Endothelial cell of umbilical vein (primary cell): ENCODE measurements at regions not wholly inside any gene's neighbourhood (a gene's known extent, or its start where the extent isn't known, plus 50 kb on each side); places are given as distances from the start of the nearest gene placed in this dataset.
A peak's percentile ranks its signal among the peaks of the same experiment; 100 is the strongest.

Experiments used
- BruUV-seq: library from RNA; stranded (reverse); fragments of 400-500 nt; replicated peaks from 2 replicates; lab custom pipeline; 2021; lab: Mats Ljungman, UMichigan
- CTCF ChIA-PET: fragments of 300-600, 350-600 bp; sonication (Branson Sonifier 250); formaldehyde crosslinking; loops from one replicate; lab custom pipeline; 2021; ENCODE audit warnings: antibody characterized with exemption, inconsistent platforms; lab: Charles Lee
- POLR2A ChIA-PET: fragments of 300-600, 350-600 bp; sonication (Branson Sonifier 250); formaldehyde crosslinking; loops from one replicate; lab custom pipeline; 2021; ENCODE audit warnings: antibody characterized with exemption, inconsistent platforms; lab: Charles Lee
- DNase-seq: peaks from one replicate; pipeline ENCODE4 v3.0.0-alpha.2; 2011; ENCODE audit warnings: low read depth, low spot score
- FAIRE-seq: peaks from 2 replicates; lab custom pipeline; 2011; peaks lifted over from hg19 to GRCh38; lab: Jason Lieb, UNC
- H2AFZ ChIP-seq: 2 replicates; pipeline ENCODE4 v1.6.0; 2012; ENCODE audit warnings: low read depth, low read length, control low read depth, inconsistent platforms
- H3K27ac ChIP-seq: 2 replicates; pipeline ENCODE4 v1.5.1; 2011; ENCODE audit warnings: low read depth, mild to moderate bottlenecking, control low read depth, low read length, moderate library complexity; ENCODE audit not compliant: insufficient read depth
- H3K27me3 ChIP-seq, 2 experiments: 2 replicates each; pipeline versions ENCODE4 v1.6.0 to v1.6.1; 2011; ENCODE audit warnings: low read length in 2 of 2, mixed read lengths in 1 of 2; ENCODE audit not compliant: control insufficient read depth in 2 of 2, insufficient read depth in 2 of 2
- H3K36me3 ChIP-seq, 2 experiments: 2 replicates in 1 of 2; 3 replicates in 1 of 2; pipeline ENCODE4 v1.5.1; 2011; ENCODE audit warnings: low read length in 2 of 2, mild to moderate bottlenecking in 1 of 2, moderate library complexity in 1 of 2; ENCODE audit not compliant: control insufficient read depth in 2 of 2, insufficient read depth in 2 of 2; ENCODE audit errors: extremely low read depth in 1 of 2
- H3K4me1 ChIP-seq: 3 replicates; pipeline ENCODE4 v1.5.1; 2011; ENCODE audit warnings: mild to moderate bottlenecking, low read length; ENCODE audit not compliant: control insufficient read depth, insufficient read depth; ENCODE audit errors: extremely low read depth
- H3K4me2 ChIP-seq: 2 replicates; pipeline ENCODE4 v1.6.1; 2011; ENCODE audit warnings: low read length, control low read depth, mixed read lengths; ENCODE audit not compliant: insufficient read depth
- H3K4me3 ChIP-seq, 3 experiments: fragments of 200-600 bp in 1 of 3; sonication (generic), shearing (Covaris generic) in 1 of 3; replicated peaks in 1 of 3; 2 replicates each; pipeline ENCODE4 v1.5.1; 2011 to 2016; ENCODE audit warnings: control low read depth in 3 of 3, low read length in 3 of 3, mild to moderate bottlenecking in 2 of 3, inconsistent platforms in 1 of 3, low read depth in 1 of 3, moderate library complexity in 1 of 3; ENCODE audit not compliant: insufficient read depth in 1 of 3
- H3K79me2 ChIP-seq: 2 replicates; pipeline ENCODE4 v1.6.0; 2012; ENCODE audit warnings: low read length, inconsistent platforms; ENCODE audit not compliant: control insufficient read depth, insufficient read depth
- H3K9ac ChIP-seq: replicated peaks from 2 replicates; pipeline ENCODE3; 2011; ENCODE audit warnings: low read length, control low read depth; ENCODE audit not compliant: insufficient read depth; ENCODE audit errors: extremely low read depth
- H3K9me1 ChIP-seq: replicated peaks from 3 replicates; pipeline ENCODE4 v1.6.0; 2011; ENCODE audit warnings: mild to moderate bottlenecking, low read length; ENCODE audit not compliant: control insufficient read depth, insufficient read depth; ENCODE audit errors: extremely low read depth
- H3K9me3 ChIP-seq: replicated peaks from 2 replicates; pipeline ENCODE4 v1.5.1; 2012; ENCODE audit warnings: low read length, inconsistent platforms; ENCODE audit not compliant: control insufficient read depth, insufficient read depth
- H4K20me1 ChIP-seq: replicated peaks from 2 replicates; pipeline ENCODE3; 2011; ENCODE audit warnings: mild to moderate bottlenecking, low read length; ENCODE audit not compliant: control insufficient read depth, insufficient read depth; ENCODE audit errors: extremely low read depth
- EZH2 ChIP-seq: IDR thresholded peaks from 2 replicates; pipeline ENCODE4 v1.6.1; 2012; ENCODE audit warnings: borderline replicate concordance, low read depth, mild to moderate bottlenecking, moderate library complexity, low read length, inconsistent platforms; ENCODE audit not compliant: severe bottlenecking
- FOS ChIP-seq: IDR thresholded peaks from 2 replicates; pipeline ENCODE4 v1.6.1; 2011; ENCODE audit warnings: mild to moderate bottlenecking, low read length, moderate library complexity, borderline replicate concordance; ENCODE audit not compliant: insufficient read depth
- GATA2 ChIP-seq: IDR thresholded peaks from 2 replicates; pipeline ENCODE4 v1.7.0; 2011; ENCODE audit warnings: low read depth, mild to moderate bottlenecking, moderate library complexity, mixed read lengths, low read length; ENCODE audit not compliant: insufficient read length, insufficient read depth
- JUN ChIP-seq: IDR thresholded peaks from 2 replicates; pipeline ENCODE4 v1.6.1; 2011; ENCODE audit warnings: borderline replicate concordance, low read depth; ENCODE audit not compliant: insufficient read length, insufficient read depth
- MYC ChIP-seq: IDR thresholded peaks from one replicate; pipeline ENCODE4 v1.6.1; 2011; ENCODE audit warnings: mild to moderate bottlenecking, low read depth, low read length
- POLR2A ChIP-seq: IDR thresholded peaks from 2 replicates; pipeline ENCODE4 v1.6.1; 2012; ENCODE audit warnings: low read depth, mild to moderate bottlenecking, control low read depth, low read length
- dilution Hi-C: fragments of 300-500 bp; cut with MboI; formaldehyde crosslinking; loops from one replicate; pipeline ENCODE4 v1.15.0; 2019; ENCODE audit warnings: low sequenced_read_pairs; ENCODE audit not compliant: extremely low pct_ligation_motif_present
- intact Hi-C: fragments of 100-400 bp; cut with micrococcal nuclease; formaldehyde crosslinking; loops from one replicate; pipeline ENCODE4 v1.10.0; 2022
- TF ChIP-seq, protein P1 (sequence below): IDR thresholded peaks from 2 replicates; pipeline ENCODE4 v1.6.1; 2011; ENCODE audit not compliant: insufficient read depth, insufficient read length

DNA sequence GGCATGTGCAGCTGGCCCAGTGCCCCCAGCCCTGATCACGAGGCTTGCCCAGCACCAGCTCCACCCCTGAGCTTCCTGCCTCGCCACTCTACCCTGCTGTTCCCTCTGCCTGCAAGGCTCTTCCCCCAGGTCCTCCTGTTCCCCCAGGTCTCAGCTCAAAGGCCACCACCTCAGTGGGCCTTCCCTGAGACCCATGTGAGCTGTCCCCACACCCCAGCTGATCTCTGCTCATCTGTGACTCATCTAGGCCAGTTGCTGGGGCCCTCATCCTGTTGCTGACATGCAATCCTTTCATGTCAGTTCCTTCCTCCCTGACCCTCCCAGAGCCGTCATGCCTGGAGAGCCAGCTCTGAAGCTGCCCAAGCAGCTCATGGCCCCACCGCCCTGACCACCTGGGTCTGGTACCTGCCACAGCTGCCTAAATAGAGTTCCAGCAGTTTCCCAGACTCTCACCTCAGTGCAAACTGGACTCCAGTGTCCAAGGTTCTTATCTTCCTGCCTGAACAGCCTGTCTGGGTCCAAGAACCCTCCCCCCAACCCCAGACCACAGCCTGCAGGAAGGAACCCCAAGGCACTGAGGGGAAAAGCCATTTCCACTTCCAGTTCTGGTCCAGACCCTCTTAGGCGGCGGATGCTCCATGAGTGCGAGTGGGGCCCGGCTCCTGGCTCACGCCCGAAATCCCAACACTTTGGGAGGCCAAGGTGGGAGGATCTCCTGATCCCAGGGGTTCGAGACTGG lies 116.6 kb upstream of the IQSEC1 start:
- CTCF ChIA-PET = interaction anchor here (1.1 kb wide), 1 partner anchor 98 kb away, joined by 4 read pairs; no protein-coding TSS in a partner anchor
- DNase-seq (no peak), FAIRE-seq (no peak)

DNA sequence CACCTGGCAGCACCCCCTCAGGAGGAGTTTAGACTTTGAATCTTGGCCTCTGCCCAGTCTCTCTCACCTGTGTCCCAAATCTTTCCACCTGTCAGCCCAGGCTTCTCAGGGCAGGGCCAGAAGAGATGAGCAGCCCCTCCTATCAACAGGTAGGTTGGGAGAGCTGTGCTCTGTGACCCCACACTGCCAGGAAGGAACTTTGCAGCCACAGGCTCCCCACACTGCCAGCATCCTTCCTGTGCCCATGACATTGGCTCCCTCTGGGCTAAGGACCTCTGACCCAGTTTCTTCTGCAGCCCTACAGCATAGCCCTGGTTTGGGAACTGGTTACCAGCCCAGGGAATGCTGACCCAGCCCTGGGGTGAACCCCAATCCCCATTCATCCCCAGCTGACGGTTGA lies 115.7 kb upstream of the IQSEC1 start:
- CTCF ChIA-PET = interaction anchor here (1.1 kb wide), 1 partner anchor 97 kb away, joined by 4 read pairs; no protein-coding TSS in a partner anchor
- no peaks in the 10 kb centered on the region for H3K27me3 ChIP-seq
- intact Hi-C loops = no loop called here

More for the DNA sequence above, 116.6 kb upstream of the IQSEC1 start:
- no peak overlapping the region for H3K4me3 ChIP-seq
- TF ChIP-seq MYC (no peak), JUN (no peak), GATA2 (no peak), POLR2A (no peak), FOS (peak; percentile 34)
- TF ChIP-seq, protein P1, sequence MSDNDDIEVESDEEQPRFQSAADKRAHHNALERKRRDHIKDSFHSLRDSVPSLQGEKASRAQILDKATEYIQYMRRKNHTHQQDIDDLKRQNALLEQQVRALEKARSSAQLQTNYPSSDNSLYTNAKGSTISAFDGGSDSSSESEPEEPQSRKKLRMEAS = no peak
- no peaks in the 10 kb centered on the region for H3K9me1 ChIP-seq
- intact Hi-C loops (no loop called here), dilution Hi-C loops (no loop called here)
- no peaks in the 10 kb centered on the region for H3K36me3 ChIP-seq
- no peaks in the 10 kb centered on the region for H4K20me1 ChIP-seq
- H3K79me2 ChIP-seq = no peaks in the 10 kb centered on the region
- H3K9ac ChIP-seq = no peak overlapping the region
- H3K4me2 ChIP-seq = no peak overlapping the region
- POLR2A ChIA-PET = no interaction called here
- H3K27me3 ChIP-seq = no peaks in the 10 kb centered on the region
- no peak overlapping the region for H3K27ac ChIP-seq
- BruUV-seq = no TSS peak
- no peaks in the 10 kb centered on the region for H3K9me3 ChIP-seq
- H2AFZ ChIP-seq = no peak overlapping the region
- no peaks in the 10 kb centered on the region for H3K4me1 ChIP-seq

More for the DNA sequence above, 115.7 kb upstream of the IQSEC1 start:
- dilution Hi-C loops = no loop called here
- no peak for TF ChIP-seq JUN
- no peak for TF ChIP-seq FOS
- no peak for TF ChIP-seq EZH2
- TF ChIP-seq GATA2 = no peak
- H3K4me3 ChIP-seq = no peak overlapping the region
- H3K4me2 ChIP-seq = no peak overlapping the region
- POLR2A ChIA-PET = no interaction called here
- no peak overlapping the region for H3K9ac ChIP-seq
- no peaks in the 10 kb centered on the region for H3K36me3 ChIP-seq
- BruUV-seq = no TSS peak
- no peaks in the 10 kb centered on the region for H3K79me2 ChIP-seq
- FAIRE-seq = no peak
- H3K4me1 ChIP-seq = no peaks in the 10 kb centered on the region
- no peak overlapping the region for H3K27ac ChIP-seq
- no peak overlapping the region for H2AFZ ChIP-seq
- no peaks in the 10 kb centered on the region for H3K9me3 ChIP-seq
- H3K9me1 ChIP-seq = no peaks in the 10 kb centered on the region
- H4K20me1 ChIP-seq = no peaks in the 10 kb centered on the region
- DNase-seq = no peak
